Smooth muscle cell (in vitro differentiated cells): ENCODE measurements at regions not wholly inside any gene's neighbourhood (a gene's known extent, or its start where the extent isn't known, plus 50 kb on each side); places are given as distances from the start of the nearest gene placed in this dataset.

Experiments
- DNase-seq: peaks from one replicate; lab custom pipeline; 2025; ENCODE audit not compliant: unreplicated experiment; lab: John Stamatoyannopoulos, UW
- H2AFZ ChIP-seq: fragments of 200-600 bp; sonication (generic); 2 replicates; pipeline ENCODE4 v1.6.0; 2016; ENCODE audit warnings: antibody characterized with exemption, low read depth, mild to moderate bottlenecking
- H3F3A ChIP-seq: fragments of 200-600 bp; sonication (generic); 2 replicates; pipeline ENCODE4 v1.6.0; 2017; ENCODE audit warnings: antibody characterized with exemption, low read depth
- H3K27ac ChIP-seq: fragments of 200-600 bp; sonication (generic); 2 replicates; pipeline ENCODE4 v1.5.1; 2016; ENCODE audit warnings: low read depth, mild to moderate bottlenecking
- H3K27me3 ChIP-seq: fragments of 200-600 bp; sonication (generic); 2 replicates; pipeline ENCODE4 v1.6.1; 2016; ENCODE audit warnings: low read depth, mild to moderate bottlenecking
- H3K36me3 ChIP-seq: fragments of 200-600 bp; sonication (generic); 2 replicates; pipeline ENCODE4 v1.5.1; 2016; ENCODE audit warnings: low read depth
- H3K4me1 ChIP-seq: fragments of 200-600 bp; sonication (generic); 2 replicates; pipeline ENCODE4 v1.5.1; 2016; ENCODE audit warnings: low read depth
- H3K4me2 ChIP-seq: fragments of 200-600 bp; sonication (generic); 2 replicates; pipeline ENCODE4 v1.6.0; 2016; ENCODE audit warnings: mild to moderate bottlenecking
- H3K4me3 ChIP-seq: fragments of 200-600 bp; sonication (generic); 2 replicates; pipeline ENCODE4 v1.5.1; 2016; ENCODE audit warnings: mild to moderate bottlenecking
- H3K79me2 ChIP-seq: fragments of 200-600 bp; sonication (generic); 2 replicates; pipeline ENCODE4 v1.6.0; 2016; ENCODE audit warnings: low read depth, mild to moderate bottlenecking
- H3K9ac ChIP-seq: fragments of 200-600 bp; sonication (generic); 2 replicates; pipeline ENCODE4 v1.6.0; 2016; ENCODE audit warnings: low read depth
- H3K9me3 ChIP-seq: fragments of 200-600 bp; sonication (generic); replicated peaks from 2 replicates; pipeline ENCODE4 v1.5.1; 2016; ENCODE audit warnings: low read depth
- H4K20me1 ChIP-seq: fragments of 200-600 bp; sonication (generic); 2 replicates; pipeline ENCODE4 v1.6.0; 2016; ENCODE audit warnings: low read depth
- WGBS: methylation state at CpG from one replicate; pipeline ENCODE4 v1.1.7; 2016; ENCODE audit warnings: low lambda C conversion rate; 5-methylcytosine and 5-hydroxymethylcytosine counted together
- TF ChIP-seq, protein P1 (sequence below): fragments of 200-600 bp; sonication (generic); IDR thresholded peaks from 2 replicates; pipeline ENCODE4 v1.5.1; 2017; ENCODE audit warnings: borderline replicate concordance, mild to moderate bottlenecking, antibody characterized with exemption; ENCODE audit not compliant: insufficient read depth, poor library complexity, severe bottlenecking

DNA sequence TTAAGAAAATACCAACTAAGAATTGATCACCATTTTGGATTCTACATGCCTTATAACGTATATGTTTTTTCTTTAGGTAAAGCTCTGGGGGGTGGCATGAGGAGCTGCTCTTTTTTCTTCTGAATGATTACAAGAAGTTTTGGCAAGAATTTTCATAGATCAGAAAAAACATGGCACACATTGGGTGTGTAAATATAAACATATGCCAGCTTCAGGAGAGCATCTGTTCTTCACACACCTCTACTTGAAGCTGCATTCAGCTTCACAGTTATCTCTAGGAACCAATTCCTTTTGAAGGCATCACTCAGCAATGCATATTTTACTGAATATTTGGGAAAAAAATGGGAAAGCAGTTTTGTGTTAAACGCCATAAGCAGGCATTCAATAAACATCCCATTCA lies 122.7 kb upstream of the GHR start:
- TF ChIP-seq, protein P1, sequence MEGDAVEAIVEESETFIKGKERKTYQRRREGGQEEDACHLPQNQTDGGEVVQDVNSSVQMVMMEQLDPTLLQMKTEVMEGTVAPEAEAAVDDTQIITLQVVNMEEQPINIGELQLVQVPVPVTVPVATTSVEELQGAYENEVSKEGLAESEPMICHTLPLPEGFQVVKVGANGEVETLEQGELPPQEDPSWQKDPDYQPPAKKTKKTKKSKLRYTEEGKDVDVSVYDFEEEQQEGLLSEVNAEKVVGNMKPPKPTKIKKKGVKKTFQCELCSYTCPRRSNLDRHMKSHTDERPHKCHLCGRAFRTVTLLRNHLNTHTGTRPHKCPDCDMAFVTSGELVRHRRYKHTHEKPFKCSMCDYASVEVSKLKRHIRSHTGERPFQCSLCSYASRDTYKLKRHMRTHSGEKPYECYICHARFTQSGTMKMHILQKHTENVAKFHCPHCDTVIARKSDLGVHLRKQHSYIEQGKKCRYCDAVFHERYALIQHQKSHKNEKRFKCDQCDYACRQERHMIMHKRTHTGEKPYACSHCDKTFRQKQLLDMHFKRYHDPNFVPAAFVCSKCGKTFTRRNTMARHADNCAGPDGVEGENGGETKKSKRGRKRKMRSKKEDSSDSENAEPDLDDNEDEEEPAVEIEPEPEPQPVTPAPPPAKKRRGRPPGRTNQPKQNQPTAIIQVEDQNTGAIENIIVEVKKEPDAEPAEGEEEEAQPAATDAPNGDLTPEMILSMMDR = no peak
- H3K27me3 ChIP-seq = no peaks in the 10 kb centered on the region
- no peaks in the 10 kb centered on the region for H4K20me1 ChIP-seq
- no peaks in the 10 kb centered on the region for H3F3A ChIP-seq
- no peak overlapping the region for H3K27ac ChIP-seq
- no peaks in the 10 kb centered on the region for H3K79me2 ChIP-seq
- H3K4me3 ChIP-seq = no peak overlapping the region
- no peak overlapping the region for H3K9ac ChIP-seq
- H3K4me1 ChIP-seq = no peaks in the 10 kb centered on the region
- H2AFZ ChIP-seq = no peak overlapping the region
- DNase-seq = no peak
- H3K36me3 ChIP-seq = no peaks in the 10 kb centered on the region
- H3K4me2 ChIP-seq = no peak overlapping the region
- no peaks in the 10 kb centered on the region for H3K9me3 ChIP-seq
- WGBS = 92% methylated on average over 2 of the region's 2 CpGs

DNA sequence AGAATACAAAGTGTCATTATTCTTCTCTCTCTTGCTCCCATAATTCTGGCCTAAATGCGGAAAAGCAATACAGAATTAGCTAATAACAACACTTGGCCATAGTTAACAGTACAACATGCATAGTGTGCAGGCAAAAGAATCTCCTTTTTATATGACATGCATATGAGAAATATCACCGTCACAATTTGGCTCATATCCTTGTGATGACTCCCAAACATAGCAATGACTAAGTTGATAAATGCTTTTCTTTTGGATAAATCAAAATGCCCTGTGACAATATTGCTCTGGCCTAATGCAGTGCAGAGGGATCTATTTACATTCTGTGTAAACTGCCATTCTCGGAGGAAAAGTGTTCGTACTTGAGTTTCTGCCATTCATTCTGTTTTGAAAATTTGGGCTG lies 121.9 kb upstream of the GHR start:
- no peak overlapping the region for H3K4me3 ChIP-seq
- H3K9me3 ChIP-seq = no peaks in the 10 kb centered on the region
- WGBS = 94% methylated on average over 4 of the region's 4 CpGs
- H4K20me1 ChIP-seq = no peaks in the 10 kb centered on the region
- H3K79me2 ChIP-seq = no peaks in the 10 kb centered on the region
- H3K9ac ChIP-seq = no peak overlapping the region
- no peaks in the 10 kb centered on the region for H3F3A ChIP-seq
- TF ChIP-seq, protein P1 = no peak
- no peak overlapping the region for H3K4me2 ChIP-seq
- no peak overlapping the region for H3K27ac ChIP-seq
- H3K27me3 ChIP-seq = no peaks in the 10 kb centered on the region
- H2AFZ ChIP-seq = no peak overlapping the region
- DNase-seq = no peak
- H3K4me1 ChIP-seq = no peaks in the 10 kb centered on the region
- no peaks in the 10 kb centered on the region for H3K36me3 ChIP-seq

DNA sequence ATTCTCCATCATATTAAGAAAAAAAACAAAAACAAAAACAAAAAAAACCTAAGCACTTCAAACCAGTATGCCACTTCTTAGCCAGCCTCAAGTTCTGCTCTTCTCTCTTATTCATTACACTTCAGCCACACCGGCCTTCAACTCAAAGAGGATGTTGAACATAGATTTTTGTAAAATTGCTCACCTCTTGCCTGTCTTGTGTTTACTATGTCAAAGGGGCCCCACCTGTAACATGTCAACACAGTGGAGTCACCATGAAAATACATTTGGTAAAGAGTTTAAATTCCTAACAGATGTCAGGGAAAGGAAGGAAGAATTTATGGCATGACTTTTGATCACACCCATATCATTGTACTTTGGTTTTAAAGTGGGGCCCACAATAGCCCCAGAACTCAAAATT lies 121.1 kb upstream of the GHR start:
- no peak overlapping the region for H3K9ac ChIP-seq
- DNase-seq = no peak
- no peaks in the 10 kb centered on the region for H4K20me1 ChIP-seq
- no peaks in the 10 kb centered on the region for H3K4me1 ChIP-seq
- no peaks in the 10 kb centered on the region for H3K9me3 ChIP-seq
- no peak overlapping the region for H2AFZ ChIP-seq
- TF ChIP-seq, protein P1 = no peak
- no peaks in the 10 kb centered on the region for H3K79me2 ChIP-seq
- no peaks in the 10 kb centered on the region for H3K27me3 ChIP-seq
- no peak overlapping the region for H3K4me2 ChIP-seq
- no peak overlapping the region for H3K4me3 ChIP-seq
- WGBS = 71% methylated on average over 1 of the region's 1 CpG
- H3F3A ChIP-seq = no peaks in the 10 kb centered on the region
- H3K36me3 ChIP-seq = no peaks in the 10 kb centered on the region
- no peak overlapping the region for H3K27ac ChIP-seq

DNA sequence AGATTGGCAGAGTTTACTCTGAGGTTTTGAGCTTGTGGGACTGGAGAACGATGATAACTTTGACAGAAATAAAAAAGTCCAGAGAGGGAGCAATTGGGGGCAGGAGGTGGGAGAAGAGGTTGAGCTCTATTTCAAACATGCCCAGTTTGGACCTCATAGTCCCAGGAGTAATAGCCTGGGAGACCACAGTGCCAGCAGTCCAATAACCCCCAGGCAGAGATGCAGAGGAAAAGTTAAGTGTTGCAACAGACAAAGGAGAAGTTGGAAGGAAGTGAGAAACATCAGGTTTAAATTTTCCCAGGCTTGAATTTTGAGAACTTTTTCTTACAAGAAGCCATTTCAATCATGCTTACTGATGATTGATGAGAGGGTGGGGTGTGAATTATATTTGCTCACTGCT lies 117.0 kb upstream of the GHR start:
- H3K9me3 ChIP-seq = no peaks in the 10 kb centered on the region
- no peak overlapping the region for H2AFZ ChIP-seq
- H3K4me1 ChIP-seq = no peaks in the 10 kb centered on the region
- no peak overlapping the region for H3K4me3 ChIP-seq
- H3K79me2 ChIP-seq = no peaks in the 10 kb centered on the region
- TF ChIP-seq, protein P1 = no peak
- H3K27me3 ChIP-seq = no peaks in the 10 kb centered on the region
- H3K4me2 ChIP-seq = no peak overlapping the region
- no peak for DNase-seq
- no peaks in the 10 kb centered on the region for H3K36me3 ChIP-seq
- WGBS = 86% methylated on average over 1 of the region's 1 CpG
- H3F3A ChIP-seq = no peaks in the 10 kb centered on the region
- no peak overlapping the region for H3K9ac ChIP-seq
- no peaks in the 10 kb centered on the region for H4K20me1 ChIP-seq
- H3K27ac ChIP-seq = no peak overlapping the region
